BE2C (cell line): ENCODE measurements at regions not wholly inside any gene's neighbourhood (a gene's known extent, or its start where the extent isn't known, plus 50 kb on each side); places are given as distances from the start of the nearest gene placed in this dataset.
"Not testable (repeated sequence)": the region's sequence is repeated elsewhere in the genome, so short reads cannot be mapped to it uniquely, and the experiment has no call there.

Experiments used
- DNase-seq: peaks from one replicate; pipeline ENCODE4 v3.0.0-alpha.2; 2020
- H3K27me3 ChIP-seq: fragments of 250-450 bp; sonication (Bioruptor Pico); 2 replicates; pipeline ENCODE4 v1.5.1; 2020; ENCODE audit warnings: mild to moderate bottlenecking
- H3K36me3 ChIP-seq: fragments of 250-450 bp; sonication (Bioruptor Pico); 2 replicates; pipeline ENCODE4 v1.5.1; 2020; ENCODE audit warnings: mild to moderate bottlenecking
- H3K4me1 ChIP-seq: fragments of 250-450 bp; sonication (Bioruptor Pico); 2 replicates; pipeline ENCODE4 v1.5.1; 2020
- H3K4me3 ChIP-seq: 2 replicates; pipeline ENCODE4 v1.5.1; 2011; ENCODE audit warnings: low read depth, low read length
- H3K9me3 ChIP-seq: fragments of 250-450 bp; sonication (Bioruptor Pico); 2 replicates; pipeline ENCODE4 v1.5.1; 2020
- TF ChIP-seq, protein P1 (sequence below): IDR thresholded peaks from 2 replicates; pipeline ENCODE4 v1.5.1; 2012; ENCODE audit warnings: mild to moderate bottlenecking, low read depth, low read length

DNA sequence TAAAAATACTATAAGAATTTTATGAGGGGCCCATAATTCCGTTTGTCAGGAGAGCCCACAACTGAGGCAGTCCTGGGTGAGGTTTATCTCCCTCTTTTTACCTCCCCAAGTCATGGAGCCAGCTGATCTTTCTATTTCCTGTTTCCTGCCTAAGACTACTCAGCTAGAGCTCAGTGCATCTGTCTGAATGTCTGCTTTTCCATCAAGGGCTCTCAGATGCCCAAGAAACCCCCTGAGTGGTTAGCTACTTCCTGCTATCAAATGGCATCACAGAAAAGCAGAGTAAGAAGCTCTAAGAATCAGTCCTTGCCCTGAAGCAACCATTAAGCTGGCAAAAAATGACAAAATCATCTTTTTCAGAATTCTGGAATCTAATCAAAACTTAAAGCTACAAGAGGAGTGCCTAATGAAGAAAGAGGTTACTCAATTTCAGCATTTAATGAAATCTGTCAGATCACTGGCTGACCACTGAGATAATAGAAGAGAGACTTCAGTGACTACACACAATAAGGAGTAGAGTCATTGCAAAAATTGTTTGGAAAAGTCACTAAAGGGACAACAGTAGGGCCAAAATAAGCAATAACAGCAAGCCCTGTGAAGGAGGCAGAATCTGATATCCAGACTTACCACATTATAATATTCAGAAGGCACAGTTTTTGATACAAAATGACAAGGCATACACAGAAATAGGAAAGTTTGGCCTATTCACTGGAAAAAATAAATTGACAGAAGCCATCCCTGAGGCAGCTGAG is 150.1 kb downstream of the CYB561 start:
- DNase-seq, result no peak
- TF ChIP-seq, protein P1, sequence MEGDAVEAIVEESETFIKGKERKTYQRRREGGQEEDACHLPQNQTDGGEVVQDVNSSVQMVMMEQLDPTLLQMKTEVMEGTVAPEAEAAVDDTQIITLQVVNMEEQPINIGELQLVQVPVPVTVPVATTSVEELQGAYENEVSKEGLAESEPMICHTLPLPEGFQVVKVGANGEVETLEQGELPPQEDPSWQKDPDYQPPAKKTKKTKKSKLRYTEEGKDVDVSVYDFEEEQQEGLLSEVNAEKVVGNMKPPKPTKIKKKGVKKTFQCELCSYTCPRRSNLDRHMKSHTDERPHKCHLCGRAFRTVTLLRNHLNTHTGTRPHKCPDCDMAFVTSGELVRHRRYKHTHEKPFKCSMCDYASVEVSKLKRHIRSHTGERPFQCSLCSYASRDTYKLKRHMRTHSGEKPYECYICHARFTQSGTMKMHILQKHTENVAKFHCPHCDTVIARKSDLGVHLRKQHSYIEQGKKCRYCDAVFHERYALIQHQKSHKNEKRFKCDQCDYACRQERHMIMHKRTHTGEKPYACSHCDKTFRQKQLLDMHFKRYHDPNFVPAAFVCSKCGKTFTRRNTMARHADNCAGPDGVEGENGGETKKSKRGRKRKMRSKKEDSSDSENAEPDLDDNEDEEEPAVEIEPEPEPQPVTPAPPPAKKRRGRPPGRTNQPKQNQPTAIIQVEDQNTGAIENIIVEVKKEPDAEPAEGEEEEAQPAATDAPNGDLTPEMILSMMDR, result no peak

DNA sequence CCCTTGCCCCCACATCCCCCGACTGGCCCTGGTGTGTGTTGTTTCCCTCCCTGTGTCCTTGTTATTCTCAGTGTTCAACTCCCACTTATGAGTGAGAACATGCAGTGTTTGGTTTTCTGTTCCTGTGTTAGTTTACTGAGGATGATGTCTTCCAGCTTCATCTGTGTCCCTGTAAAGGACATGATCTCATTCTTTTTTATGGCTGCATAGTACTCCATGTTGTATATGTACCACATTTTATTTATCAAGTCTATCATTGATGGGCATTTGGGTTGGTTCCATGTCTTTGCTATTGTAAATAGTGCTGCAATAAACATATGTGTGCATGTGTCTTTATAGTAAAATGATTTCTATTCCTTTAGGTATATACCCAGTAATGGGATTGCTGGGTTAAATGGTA is 147.2 kb downstream of the CYB561 start:
- peaks cover 24% of the 10 kb centered on the region for H3K36me3 ChIP-seq
- H3K9me3 ChIP-seq, DNase-seq, H3K4me3 ChIP-seq, H3K4me1 ChIP-seq, H3K27me3 ChIP-seq: not testable (repeated sequence)

More for the DNA sequence above, 150.1 kb downstream of the CYB561 start:
- no peak overlapping the region for H3K4me3 ChIP-seq
- peaks cover 9% of the 10 kb centered on the region for H3K9me3 ChIP-seq
- H3K27me3 ChIP-seq, result no peaks in the 10 kb centered on the region
- peaks cover 24% of the 10 kb centered on the region for H3K36me3 ChIP-seq
- H3K4me1 ChIP-seq, result peaks cover 13% of the 10 kb centered on the region

DNA sequence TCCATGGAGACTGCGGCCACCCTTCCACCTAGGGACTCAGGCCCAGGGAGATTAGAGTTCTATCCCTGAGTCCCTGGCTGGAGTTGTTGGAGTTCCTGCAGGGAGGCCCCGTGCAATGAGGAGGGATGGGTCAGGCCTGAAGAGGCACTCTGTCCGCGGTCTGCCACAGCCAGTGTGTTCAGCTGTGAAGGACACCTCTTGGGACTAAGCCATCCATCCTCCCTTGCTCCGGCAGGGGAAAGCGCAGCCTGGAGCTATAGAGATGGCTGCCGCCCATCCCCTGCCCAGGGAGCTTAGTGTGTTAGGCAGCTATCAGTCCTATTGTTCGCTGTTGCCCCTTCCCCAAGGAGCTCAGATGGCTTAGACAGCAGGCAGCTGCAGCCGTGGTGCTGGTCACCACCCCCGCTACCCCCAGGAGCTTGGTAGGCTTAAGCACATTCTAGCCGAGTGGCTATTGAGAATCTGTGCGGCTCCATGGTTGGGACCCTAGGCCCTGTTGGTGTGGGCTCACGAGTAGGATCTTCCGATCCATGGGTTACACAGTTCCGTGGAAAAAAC is 141.3 kb downstream of the CYB561 start:
- H3K27me3 ChIP-seq, result no peaks in the 10 kb centered on the region
- H3K4me1 ChIP-seq, result no peaks in the 10 kb centered on the region
- no peaks in the 10 kb centered on the region; the same call in 1 of the 2 replicates for H3K36me3 ChIP-seq
- H3K4me3 ChIP-seq, result no peak overlapping the region
- TF ChIP-seq, protein P1, result no peak
- no peak for DNase-seq
- H3K9me3 ChIP-seq, result no peaks in the 10 kb centered on the region

DNA sequence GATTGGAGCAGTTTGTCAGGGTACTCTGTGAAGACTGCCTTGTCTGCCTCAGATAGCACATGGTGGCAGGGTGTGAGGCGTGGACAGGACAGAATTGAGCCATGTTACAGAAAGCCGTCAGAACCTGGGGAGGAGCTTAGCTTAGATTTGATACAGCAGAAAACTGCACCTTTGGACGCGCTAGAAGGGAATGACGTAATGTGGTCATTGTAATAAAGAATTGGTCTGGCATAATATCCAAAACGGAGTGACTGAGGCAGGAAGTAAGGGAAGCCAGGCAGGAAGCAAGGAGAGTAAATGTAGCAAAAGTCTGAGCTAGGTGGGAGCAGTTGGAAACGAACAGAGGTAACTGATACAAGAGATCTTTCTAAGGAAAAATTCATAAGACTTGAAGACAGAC is 140.2 kb downstream of the CYB561 start:
- H3K36me3 ChIP-seq, result no peaks in the 10 kb centered on the region; the same call in 1 of the 2 replicates
- no peaks in the 10 kb centered on the region; the same call in 1 of the 2 replicates for H3K9me3 ChIP-seq
- no peaks in the 10 kb centered on the region for H3K4me1 ChIP-seq
- no peak overlapping the region for H3K4me3 ChIP-seq
- DNase-seq, result no peak
- H3K27me3 ChIP-seq, result no peaks in the 10 kb centered on the region
- TF ChIP-seq, protein P1, result no peak

DNA sequence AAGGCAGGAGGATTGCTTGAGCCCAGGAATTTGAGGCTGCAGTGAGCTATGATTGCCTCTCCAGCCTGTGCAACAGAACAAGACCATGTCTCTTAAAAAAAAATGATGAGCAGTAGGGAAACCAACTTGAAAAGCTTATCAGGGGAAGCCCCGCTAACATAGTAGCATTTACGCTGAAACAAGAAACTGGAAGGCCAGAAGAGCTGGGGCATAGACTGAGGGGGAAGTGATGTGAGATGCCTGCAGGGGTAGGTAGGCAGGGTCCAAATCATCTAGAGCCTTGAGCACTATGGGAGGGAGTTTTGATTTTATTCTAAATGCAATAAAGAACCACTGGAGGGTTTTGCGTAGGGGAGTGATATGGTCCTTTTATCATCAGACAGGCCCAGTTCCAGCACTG is 139.3 kb downstream of the CYB561 start:
- no peaks in the 10 kb centered on the region; the same call in 1 of the 2 replicates for H3K36me3 ChIP-seq
- no peaks in the 10 kb centered on the region for H3K4me1 ChIP-seq
- no peaks in the 10 kb centered on the region; the same call in 1 of the 2 replicates for H3K9me3 ChIP-seq
- DNase-seq, result no peak
- TF ChIP-seq, protein P1, result no peak
- H3K27me3 ChIP-seq, result no peaks in the 10 kb centered on the region
- H3K4me3 ChIP-seq, result no peak overlapping the region

DNA sequence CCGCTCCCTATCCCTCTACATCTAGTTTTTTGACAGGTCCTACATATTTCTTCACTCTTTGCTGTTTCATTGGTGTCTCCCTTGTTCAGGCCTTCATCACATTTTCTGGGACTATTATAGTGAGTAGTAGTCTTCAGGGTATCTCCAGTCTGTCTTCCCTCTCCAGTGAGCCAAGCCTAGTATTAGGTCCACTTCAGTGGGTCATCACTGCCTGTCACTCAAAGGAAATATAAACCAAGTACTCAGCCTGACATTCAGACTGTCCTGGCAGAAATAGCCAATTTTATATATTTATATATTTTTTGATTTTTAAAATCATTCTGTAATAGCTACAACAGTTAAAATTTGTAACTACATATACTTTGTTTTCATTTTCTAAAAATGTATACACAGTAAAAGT is 137.8 kb downstream of the CYB561 start:
- Histone ChIP-seq H3K9me3 (no peaks in the 10 kb centered on the region; the same call in 1 of the 2 replicates), H3K4me1 (no peaks in the 10 kb centered on the region), H3K4me3 (no peak overlapping the region), H3K27me3 (no peaks in the 10 kb centered on the region), H3K36me3 (no peaks in the 10 kb centered on the region; the same call in 1 of the 2 replicates)
- TF ChIP-seq, protein P1, result no peak
- DNase-seq, result no peak
